Spleen (tissue), 7 donors: ENCODE measurements at regions not wholly inside any gene's neighbourhood (a gene's known extent, or its start where the extent isn't known, plus 50 kb on each side); places are given as distances from the start of the nearest gene placed in this dataset.

Source experiments
- POLR2AphosphoS5 ChIP-seq, 3 donors: sonication (generic); formaldehyde crosslinking; IDR thresholded peaks; one replicate each; pipeline ENCODE4 v1.5.1; 2017; ENCODE audit warnings: antibody characterized with exemption in 3 of 3
- TF ChIP-seq, protein P1 (sequence below), 11 experiments: fragments of 200-600 bp in 7 of 11; fragments of 450-650 bp in 4 of 11; sonication (generic) in 4 of 11; IDR thresholded peaks in 8 of 11; conservative IDR thresholded peaks in 3 of 11; 1 replicate in 7 of 11; 2 replicates in 4 of 11; pipeline versions ENCODE4 v1.4.0 to v1.8.0; 2016 to 2021; ENCODE audit warnings: antibody characterized with exemption in 11 of 11, inconsistent platforms in 4 of 11, mild to moderate bottlenecking in 1 of 11
- donor health status: DM: no; HTN: no; CAD: no; lungs with moderate emphysema.
- donor health status: DM: no; HTN: no; CAD: no.
- donor health status: DM: no; HTN: no; CAD: no.

DNA sequence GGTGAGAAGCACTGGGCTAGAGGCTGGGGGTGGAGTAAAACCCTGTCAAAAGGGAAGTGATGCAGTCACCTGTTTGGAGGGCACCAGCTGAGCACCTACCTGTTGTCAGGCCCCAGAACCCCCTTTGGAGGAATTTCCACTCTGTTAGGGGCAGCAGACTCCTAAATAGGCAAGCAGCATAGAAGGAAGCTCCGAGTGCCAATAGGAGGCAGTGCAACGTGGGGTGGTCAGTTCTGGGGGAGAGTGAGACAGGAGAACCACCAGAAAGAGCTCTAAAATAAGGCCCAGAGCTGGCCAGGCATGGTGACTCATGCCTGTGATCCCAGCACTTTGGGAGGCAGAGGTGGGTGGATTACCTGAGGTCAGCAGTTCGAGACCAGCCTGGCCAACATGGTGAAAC, 203.7 kb upstream of the ZC3H12A start:
- no peak for TF ChIP-seq POLR2AphosphoS5 (IDR thresholded peaks at IDR 0.05)
- TF ChIP-seq, protein P1, sequence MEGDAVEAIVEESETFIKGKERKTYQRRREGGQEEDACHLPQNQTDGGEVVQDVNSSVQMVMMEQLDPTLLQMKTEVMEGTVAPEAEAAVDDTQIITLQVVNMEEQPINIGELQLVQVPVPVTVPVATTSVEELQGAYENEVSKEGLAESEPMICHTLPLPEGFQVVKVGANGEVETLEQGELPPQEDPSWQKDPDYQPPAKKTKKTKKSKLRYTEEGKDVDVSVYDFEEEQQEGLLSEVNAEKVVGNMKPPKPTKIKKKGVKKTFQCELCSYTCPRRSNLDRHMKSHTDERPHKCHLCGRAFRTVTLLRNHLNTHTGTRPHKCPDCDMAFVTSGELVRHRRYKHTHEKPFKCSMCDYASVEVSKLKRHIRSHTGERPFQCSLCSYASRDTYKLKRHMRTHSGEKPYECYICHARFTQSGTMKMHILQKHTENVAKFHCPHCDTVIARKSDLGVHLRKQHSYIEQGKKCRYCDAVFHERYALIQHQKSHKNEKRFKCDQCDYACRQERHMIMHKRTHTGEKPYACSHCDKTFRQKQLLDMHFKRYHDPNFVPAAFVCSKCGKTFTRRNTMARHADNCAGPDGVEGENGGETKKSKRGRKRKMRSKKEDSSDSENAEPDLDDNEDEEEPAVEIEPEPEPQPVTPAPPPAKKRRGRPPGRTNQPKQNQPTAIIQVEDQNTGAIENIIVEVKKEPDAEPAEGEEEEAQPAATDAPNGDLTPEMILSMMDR (IDR thresholded peaks at IDR 0.05 in 8 of 11, conservative IDR thresholded peaks at IDR 0.05 in 3 of 11) = no peak
